A673 (cell line): ENCODE measurements at regions not wholly inside any gene's neighbourhood (a gene's known extent, or its start where the extent isn't known, plus 50 kb on each side); places are given as distances from the start of the nearest gene placed in this dataset.

ENCODE experiments used
- EZH2 ChIP-seq: fragments of 200-600 bp; sonication (generic); IDR thresholded peaks from 2 replicates; pipeline ENCODE4 v1.6.1; 2017; ENCODE audit warnings: borderline replicate concordance, low read depth, mild to moderate bottlenecking, mixed read lengths, antibody characterized with exemption, low read length; ENCODE audit not compliant: poor library complexity, severe bottlenecking
- TF ChIP-seq, protein P1 (sequence below): fragments of 300-800, 200-600 bp; sonication (generic); conservative IDR thresholded peaks from 2 replicates; pipeline ENCODE4 v1.5.1; 2017; ENCODE audit warnings: low read depth, mild to moderate bottlenecking, antibody characterized with exemption, low read length, moderate library complexity, mixed read lengths

DNA sequence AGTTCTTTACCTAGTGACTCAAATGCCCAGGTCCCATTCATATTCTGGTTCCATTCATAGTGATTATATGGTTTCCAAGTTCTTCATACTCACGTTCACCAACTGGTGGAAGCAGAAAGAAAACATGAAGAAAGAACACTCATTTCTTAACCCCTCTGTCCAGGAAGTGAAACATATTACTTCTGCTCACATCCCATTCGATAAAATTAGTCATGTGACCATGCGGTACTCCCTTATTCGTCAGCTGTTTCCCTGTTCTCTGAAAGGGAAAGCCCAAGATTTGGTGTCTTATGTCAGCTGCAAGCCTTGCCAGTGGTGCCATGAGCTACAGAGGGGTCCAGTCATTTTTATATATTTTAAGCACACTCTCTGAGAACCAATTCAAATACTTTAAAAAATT lies 387.0 kb upstream of the DMAC1 start:
- TF ChIP-seq, protein P1, sequence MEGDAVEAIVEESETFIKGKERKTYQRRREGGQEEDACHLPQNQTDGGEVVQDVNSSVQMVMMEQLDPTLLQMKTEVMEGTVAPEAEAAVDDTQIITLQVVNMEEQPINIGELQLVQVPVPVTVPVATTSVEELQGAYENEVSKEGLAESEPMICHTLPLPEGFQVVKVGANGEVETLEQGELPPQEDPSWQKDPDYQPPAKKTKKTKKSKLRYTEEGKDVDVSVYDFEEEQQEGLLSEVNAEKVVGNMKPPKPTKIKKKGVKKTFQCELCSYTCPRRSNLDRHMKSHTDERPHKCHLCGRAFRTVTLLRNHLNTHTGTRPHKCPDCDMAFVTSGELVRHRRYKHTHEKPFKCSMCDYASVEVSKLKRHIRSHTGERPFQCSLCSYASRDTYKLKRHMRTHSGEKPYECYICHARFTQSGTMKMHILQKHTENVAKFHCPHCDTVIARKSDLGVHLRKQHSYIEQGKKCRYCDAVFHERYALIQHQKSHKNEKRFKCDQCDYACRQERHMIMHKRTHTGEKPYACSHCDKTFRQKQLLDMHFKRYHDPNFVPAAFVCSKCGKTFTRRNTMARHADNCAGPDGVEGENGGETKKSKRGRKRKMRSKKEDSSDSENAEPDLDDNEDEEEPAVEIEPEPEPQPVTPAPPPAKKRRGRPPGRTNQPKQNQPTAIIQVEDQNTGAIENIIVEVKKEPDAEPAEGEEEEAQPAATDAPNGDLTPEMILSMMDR: no peak
- TF ChIP-seq EZH2: no peak
